ENCODE measurements at regions not wholly inside any gene's neighbourhood (a gene's known extent, or its start where the extent isn't known, plus 50 kb on each side); places are given as distances from the start of the nearest gene placed in this dataset.

- Mint-ChIP-seq H3K27me3 (ENCODE audit: low read depth) (no peaks in the 10 kb centered on the region), H3K4me1 (0 out of 2 replicates have a peak, but pooled peaks cover 3% of the 10 kb centered on the region), H3K4me3 (no peak overlapping the region), H3K27ac (no peak overlapping the region), H3K9me3 (peaks cover 8% of the 10 kb centered on the region; the same call in 1 of the 2 replicates), H3K36me3 (no peaks in the 10 kb centered on the region)
- no peak for DNase-seq (ENCODE audit: low spot score)
- CTCF ChIA-PET, result no interaction called here
- POLR2A ChIA-PET, result no interaction called here
- ATAC-seq, result no peak
- TF ChIP-seq ZNF512 (CRISPR knock-in tag; IDR thresholded peaks at IDR 0.05; ENCODE audit: borderline replicate concordance) (no peak), MYBL2 (CRISPR knock-in tag; IDR thresholded peaks at IDR 0.05) (no peak), ATF2 (CRISPR knock-in tag; IDR thresholded peaks at IDR 0.05; ENCODE audit: borderline replicate concordance, low read depth) (no peak), TCF7 (CRISPR knock-in tag; IDR thresholded peaks at IDR 0.05; ENCODE audit: low read depth) (no peak)
These were observed 101.6 kb downstream of the ARL5B start for GRCh38 chr10:18760836-18761235.

GRCh38 chr10:18767981-18768380 is 108.8 kb downstream of the ARL5B start:
- no peak overlapping the region for H3K27ac Mint-ChIP-seq
- ATAC-seq, result no peak
- H3K27me3 Mint-ChIP-seq (ENCODE audit: low read depth), result no peaks in the 10 kb centered on the region
- TF ChIP-seq PREB (CRISPR knock-in tag; IDR thresholded peaks at IDR 0.05; ENCODE audit: borderline replicate concordance) (no peak), MAX (CRISPR knock-in tag; IDR thresholded peaks at IDR 0.05) (no peak)
- H3K9me3 Mint-ChIP-seq, result peaks cover 8% of the 10 kb centered on the region; the same call in 1 of the 2 replicates
- no peak overlapping the region for H3K4me3 Mint-ChIP-seq
- CTCF ChIA-PET, result no interaction called here
- no peaks in the 10 kb centered on the region for H3K4me1 Mint-ChIP-seq
- DNase-seq (ENCODE audit: low spot score), result no peak
- H3K36me3 Mint-ChIP-seq, result no peaks in the 10 kb centered on the region
- POLR2A ChIA-PET, result no interaction called here

- Mint-ChIP-seq H3K27ac (no peak overlapping the region), H3K36me3 (no peaks in the 10 kb centered on the region), H3K27me3 (ENCODE audit: low read depth) (no peaks in the 10 kb centered on the region), H3K9me3 (no peaks in the 10 kb centered on the region), H3K4me3 (no peak overlapping the region), H3K4me1 (peaks cover 4% of the 10 kb centered on the region; the same call in 1 of the 2 replicates)
- ChIA-PET CTCF (no interaction called here), POLR2A (no interaction called here)
- DNase-seq (ENCODE audit: low spot score) (no peak), ATAC-seq (no peak)
- TF ChIP-seq ZNF671 (CRISPR knock-in tag; IDR thresholded peaks at IDR 0.05), result no peak
These were observed 113.9 kb downstream of the ARL5B start for GRCh38 chr10:18773180-18773579.

- Mint-ChIP-seq H3K9me3 (peaks cover 3% of the 10 kb centered on the region; the same call in 1 of the 2 replicates), H3K4me1 (peaks cover 7% of the 10 kb centered on the region; the same call in 1 of the 2 replicates), H3K27ac (no peak overlapping the region), H3K36me3 (no peaks in the 10 kb centered on the region), H3K4me3 (no peak overlapping the region), H3K27me3 (ENCODE audit: low read depth) (no peaks in the 10 kb centered on the region)
- CTCF ChIA-PET, result no interaction called here
- POLR2A ChIA-PET, result no interaction called here
- ATAC-seq, result no peak
- no peak for DNase-seq (ENCODE audit: low spot score)
- no peak for TF ChIP-seq JUN (CRISPR knock-in tag; IDR thresholded peaks at IDR 0.05)
- no peak for TF ChIP-seq ZNF425 (CRISPR knock-in tag; conservative IDR thresholded peaks at IDR 0.05)
- no peak for TF ChIP-seq ATF1 (CRISPR knock-in tag; IDR thresholded peaks at IDR 0.05)
- no peak for TF ChIP-seq USF1 (CRISPR knock-in tag; IDR thresholded peaks at IDR 0.05)
- no peak for TF ChIP-seq ZSCAN18 (CRISPR knock-in tag; IDR thresholded peaks at IDR 0.05)
- TF ChIP-seq ZNF317 (CRISPR knock-in tag; IDR thresholded peaks at IDR 0.05; ENCODE audit: borderline replicate concordance, low read depth), result no peak
- TF ChIP-seq PREB (CRISPR knock-in tag; IDR thresholded peaks at IDR 0.05; ENCODE audit: borderline replicate concordance), result no peak
- no peak for TF ChIP-seq ZNF671 (CRISPR knock-in tag; IDR thresholded peaks at IDR 0.05)
- no peak for TF ChIP-seq GRHL2 (CRISPR knock-in tag; IDR thresholded peaks at IDR 0.05; ENCODE audit: insufficient replicate concordance, severe bottlenecking)
- TF ChIP-seq GTF2I (CRISPR knock-in tag; conservative IDR thresholded peaks at IDR 0.05), result no peak
These were observed 118.0 kb downstream of the ARL5B start for GRCh38 chr10:18777258-18777657.

Data from WTC11 (cell line).